ENCODE measurements at regions not wholly inside any gene's neighbourhood (a gene's known extent, or its start where the extent isn't known, plus 50 kb on each side); places are given as distances from the start of the nearest gene placed in this dataset.

DNA sequence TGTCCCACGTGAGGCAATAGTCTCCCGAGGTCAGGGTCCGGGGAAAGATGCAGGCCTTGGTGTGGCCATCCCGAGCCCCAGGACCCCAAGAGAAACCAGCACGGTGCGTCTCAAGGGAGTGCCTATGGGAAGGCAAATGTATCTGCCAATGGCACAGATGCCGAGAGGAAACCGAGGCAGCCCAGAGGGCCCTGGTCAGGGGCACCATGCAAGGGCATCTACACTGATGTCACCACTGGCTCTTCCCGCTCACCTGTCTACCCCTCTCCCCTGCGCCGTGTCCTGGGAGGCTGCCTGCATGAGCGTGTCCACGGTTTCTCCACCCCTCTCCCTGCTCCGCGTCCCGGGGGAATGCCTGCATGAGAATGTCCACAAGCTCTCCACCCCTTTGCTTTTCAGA, 1318.8 kb downstream of the TBC1D22A start:
- no peaks in the 10 kb centered on the region for H3K4me1 ChIP-seq (ENCODE audit: control insufficient read depth in 1 of 2, low read depth in 2 of 2)
- DNase-seq (ENCODE audit: low spot score), result no peak

DNA sequence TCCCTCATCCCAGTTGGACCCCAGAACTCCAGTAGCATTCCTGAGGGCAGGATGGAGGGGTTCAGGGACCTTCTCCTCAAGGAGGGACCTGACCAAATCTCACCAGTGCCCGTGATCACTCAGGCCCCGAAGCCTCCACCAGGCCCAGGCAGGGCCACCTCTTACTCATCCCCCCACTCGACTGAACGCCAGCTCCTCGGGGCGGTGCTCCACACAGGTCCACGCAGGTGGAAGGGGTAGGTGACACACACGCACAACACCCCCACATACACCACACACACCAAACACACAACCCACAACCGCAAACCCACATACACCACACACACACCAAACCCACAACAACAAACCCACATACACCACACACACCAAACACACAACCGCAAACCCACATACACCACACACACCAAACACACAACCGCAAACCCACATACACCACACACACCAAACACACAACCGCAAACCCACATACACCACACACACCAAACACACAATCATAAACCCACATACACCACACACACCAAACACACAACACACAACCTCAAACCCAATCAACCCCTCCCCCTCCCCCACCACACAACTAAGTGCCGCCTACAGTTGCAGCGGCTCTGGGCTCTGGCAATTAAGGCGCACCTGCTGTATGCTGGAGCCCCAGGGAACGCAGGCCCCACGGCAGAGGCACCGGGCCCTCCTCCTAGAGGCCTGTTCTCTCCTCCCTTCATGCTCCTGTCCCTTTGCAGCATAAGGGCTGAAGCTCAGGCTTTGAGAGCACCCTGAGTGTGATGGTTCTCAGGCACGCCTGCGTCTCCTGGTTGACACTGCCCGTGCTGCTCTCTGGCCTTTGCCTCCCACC, 1318.1 kb downstream of the TBC1D22A start:
- TF ChIP-seq CTCF (IDR thresholded peaks at IDR 0.05), result no peak
- Histone ChIP-seq H3K27me3 (replicated peaks; ENCODE audit: insufficient read depth) (no peaks in the 10 kb centered on the region), H3K4me1 (ENCODE audit: control insufficient read depth in 1 of 2, low read depth in 2 of 2) (no peaks in the 10 kb centered on the region), H3K36me3 (no peaks in the 10 kb centered on the region), H3K27ac (no peak overlapping the region), H3K9me3 (no peaks in the 10 kb centered on the region), H3K4me3 (no peak overlapping the region)
- DNase-seq (ENCODE audit: low spot score) (no peak), ATAC-seq (ENCODE audit: insufficient number of reproducible peaks, low FRiP score, low read depth) (no peak)

More for the DNA sequence above, 1318.8 kb downstream of the TBC1D22A start:
- no peaks in the 10 kb centered on the region for H3K27me3 ChIP-seq (replicated peaks; ENCODE audit: insufficient read depth)
- H3K4me3 ChIP-seq, result no peak overlapping the region
- TF ChIP-seq CTCF (IDR thresholded peaks at IDR 0.05), result no peak
- no peak for ATAC-seq (ENCODE audit: insufficient number of reproducible peaks, low FRiP score, low read depth)
- no peaks in the 10 kb centered on the region for H3K36me3 ChIP-seq
- no peaks in the 10 kb centered on the region for H3K9me3 ChIP-seq
- no peak overlapping the region for H3K27ac ChIP-seq

DNA sequence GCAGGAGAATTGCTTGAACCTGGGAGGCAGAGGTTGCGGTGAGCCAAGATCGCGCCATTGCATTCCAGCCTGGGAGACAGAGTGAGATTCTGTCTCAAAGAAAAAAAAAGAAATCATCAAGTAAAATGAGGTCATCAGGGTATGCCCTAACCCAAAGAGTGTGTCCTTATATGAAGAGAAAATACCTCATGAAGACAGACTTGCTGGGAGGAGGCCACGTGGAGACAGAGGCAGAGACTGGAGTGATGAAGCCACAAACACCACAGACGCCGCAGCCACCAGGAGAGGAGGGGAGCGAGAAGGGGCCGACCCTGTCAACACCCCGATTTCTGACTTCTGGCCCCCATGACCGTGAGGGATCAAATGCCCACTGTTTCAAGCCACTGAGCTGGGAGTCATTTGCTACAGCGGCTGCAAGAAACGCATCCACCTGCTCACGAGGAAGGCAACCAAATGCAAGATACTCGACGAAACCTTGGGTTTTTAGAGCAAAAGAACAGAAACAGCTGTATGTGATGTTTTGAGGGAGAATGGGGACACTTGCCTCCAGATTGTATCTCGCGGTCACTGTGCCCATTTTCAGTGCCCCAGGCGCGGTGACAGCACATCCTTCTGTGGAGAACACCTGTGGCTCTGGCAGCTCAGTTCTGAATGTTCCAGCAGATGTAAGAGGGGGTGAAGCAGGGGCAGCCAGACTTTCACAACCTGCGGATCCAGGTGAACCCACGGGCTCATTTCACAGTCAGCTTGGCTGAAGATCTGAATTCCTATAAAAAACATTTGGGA, 1317.2 kb downstream of the TBC1D22A start:
- no peaks in the 10 kb centered on the region for H3K4me1 ChIP-seq (ENCODE audit: control insufficient read depth in 1 of 2, low read depth in 2 of 2)
- ATAC-seq (ENCODE audit: insufficient number of reproducible peaks, low FRiP score, low read depth) (no peak), DNase-seq (ENCODE audit: low spot score) (no peak)
- no peaks in the 10 kb centered on the region for H3K9me3 ChIP-seq
- no peak overlapping the region for H3K27ac ChIP-seq
- no peak overlapping the region for H3K4me3 ChIP-seq
- no peaks in the 10 kb centered on the region for H3K36me3 ChIP-seq
- H3K27me3 ChIP-seq (replicated peaks; ENCODE audit: insufficient read depth), result no peaks in the 10 kb centered on the region
- TF ChIP-seq CTCF (IDR thresholded peaks at IDR 0.05), result no peak

DNA sequence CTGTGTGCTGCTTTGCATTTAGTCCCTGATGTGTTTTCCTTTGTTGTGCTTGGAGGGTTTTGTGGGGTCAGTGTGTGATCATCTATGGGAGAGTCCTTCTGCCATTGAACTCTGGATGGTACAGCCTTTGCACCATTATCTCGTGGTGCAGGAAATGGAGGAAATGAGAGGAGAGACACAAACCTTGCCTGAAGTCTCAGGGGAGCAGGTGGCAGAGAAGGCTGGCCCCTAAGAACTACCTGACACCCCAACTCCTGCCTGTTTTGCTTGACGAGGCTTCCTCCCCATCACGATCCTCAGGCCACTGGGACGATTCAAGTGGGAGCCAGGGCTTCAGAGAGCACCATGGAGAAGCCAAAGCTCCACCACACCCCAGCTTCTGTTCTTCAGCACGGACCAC, 1316.4 kb downstream of the TBC1D22A start:
- no peaks in the 10 kb centered on the region for H3K27me3 ChIP-seq (replicated peaks; ENCODE audit: insufficient read depth)

More for the DNA sequence above, 1316.4 kb downstream of the TBC1D22A start:
- no peak overlapping the region for H3K27ac ChIP-seq
- H3K4me3 ChIP-seq, result no peak overlapping the region
- TF ChIP-seq CTCF (IDR thresholded peaks at IDR 0.05), result no peak
- no peaks in the 10 kb centered on the region for H3K36me3 ChIP-seq
- ATAC-seq (ENCODE audit: insufficient number of reproducible peaks, low FRiP score, low read depth) (no peak), DNase-seq (ENCODE audit: low spot score) (no peak)
- no peaks in the 10 kb centered on the region for H3K4me1 ChIP-seq (ENCODE audit: control insufficient read depth in 1 of 2, low read depth in 2 of 2)
- H3K9me3 ChIP-seq, result no peaks in the 10 kb centered on the region
